Kidney capillary endothelial cell (primary cell): ENCODE measurements at regions not wholly inside any gene's neighbourhood (a gene's known extent, or its start where the extent isn't known, plus 50 kb on each side); places are given as distances from the start of the nearest gene placed in this dataset.
"Not testable (repeated sequence)": the region's sequence is repeated elsewhere in the genome, so short reads cannot be mapped to it uniquely, and the experiment has no call there.

Experiments
- DNase-seq: peaks from one replicate; pipeline ENCODE4 v3.0.0-alpha.2; 2018; ENCODE audit warnings: low spot score

- no peak for DNase-seq
Observed at GRCh38 chr12:17084831-17085230, 478.9 kb upstream of the LMO3 start.

GRCh38 chr12:17079251-17079909 is 473.4 kb upstream of the LMO3 start:
- no peak for DNase-seq

- no peak for DNase-seq
Observed at GRCh38 chr12:17077594-17077993, 471.6 kb upstream of the LMO3 start.

GRCh38 chr12:17076811-17077210 is 470.8 kb upstream of the LMO3 start:
- DNase-seq, result no peak

- DNase-seq, result no peak
Observed at GRCh38 chr12:17076028-17076744, 470.2 kb upstream of the LMO3 start.

GRCh38 chr12:17064834-17065233 is 458.9 kb upstream of the LMO3 start:
- no peak for DNase-seq

GRCh38 chr12:17062267-17063036 is 456.5 kb upstream of the LMO3 start:
- DNase-seq, result no peak

GRCh38 chr12:17060260-17060659 is 454.3 kb upstream of the LMO3 start:
- no peak for DNase-seq

GRCh38 chr12:17056546-17056945 is 450.6 kb upstream of the LMO3 start:
- no peak for DNase-seq

GRCh38 chr12:17038923-17039322 is 433.0 kb upstream of the LMO3 start:
- DNase-seq, result no peak

- no peak for DNase-seq
Observed at GRCh38 chr12:17035372-17035771, 429.4 kb upstream of the LMO3 start.

- DNase-seq, result no peak
Observed at GRCh38 chr12:17030338-17030737, 424.4 kb upstream of the LMO3 start.

- no peak for DNase-seq
Observed at GRCh38 chr12:17028348-17028747, 422.4 kb upstream of the LMO3 start.

- DNase-seq, result not testable (repeated sequence)
Observed at GRCh38 chr12:17025424-17025823, 419.5 kb upstream of the LMO3 start.

- no peak for DNase-seq
Observed at GRCh38 chr12:17020765-17021164, 414.8 kb upstream of the LMO3 start.

- DNase-seq, result no peak
Observed at GRCh38 chr12:17017402-17017801, 411.4 kb upstream of the LMO3 start.

- no peak for DNase-seq
Observed at GRCh38 chr12:17016116-17016864, 410.3 kb upstream of the LMO3 start.

- no peak for DNase-seq
Observed at GRCh38 chr12:17015501-17015900, 409.5 kb upstream of the LMO3 start.

GRCh38 chr12:17007442-17008040 is 401.6 kb upstream of the LMO3 start:
- not testable (repeated sequence) for DNase-seq

- DNase-seq, result not testable (repeated sequence)
Observed at GRCh38 chr12:16998538-16998937, 392.6 kb upstream of the LMO3 start.

GRCh38 chr12:16984484-16984883 is 378.5 kb upstream of the LMO3 start:
- no peak for DNase-seq
